ENCODE measurements at regions not wholly inside any gene's neighbourhood (a gene's known extent, or its start where the extent isn't known, plus 50 kb on each side); places are given as distances from the start of the nearest gene placed in this dataset.

GRCh38 chr10:118173296-118173695 lies 126.6 kb upstream of the RAB11FIP2 start:
- no peak for TF ChIP-seq CTCF (conservative IDR thresholded peaks at IDR 0.05; ENCODE audit: low read depth, low read length)
- no peak for TF ChIP-seq EZH2 (IDR thresholded peaks at IDR 0.05; ENCODE audit: borderline replicate concordance, low read depth, low read length, poor library complexity, severe bottlenecking)

Data from A673 (cell line).